GM18505 (cell line): ENCODE measurements at regions not wholly inside any gene's neighbourhood (a gene's known extent, or its start where the extent isn't known, plus 50 kb on each side); places are given as distances from the start of the nearest gene placed in this dataset.

Experiments
- ATAC-seq: cut with Tn5 transposase; IDR thresholded peaks from one replicate; pipeline ENCODE4 v1.9.1; 2021; ENCODE audit not compliant: unreplicated experiment
- POLR2A ChIP-seq: IDR thresholded peaks from 4 replicates; pipeline ENCODE4 v1.6.1; 2011; ENCODE audit warnings: borderline replicate concordance; ENCODE audit not compliant: insufficient read depth, insufficient read length; ENCODE audit errors: extremely low read depth

- TF ChIP-seq POLR2A = no peak
Measured at GRCh38 chr12:115840159-115840558, 437.3 kb downstream of the MED13L start.

GRCh38 chr12:115838952-115839351 is 438.5 kb downstream of the MED13L start:
- TF ChIP-seq POLR2A = no peak
- no peak for ATAC-seq

More at GRCh38 chr12:115840159-115840558, 437.3 kb downstream of the MED13L start:
- ATAC-seq = no peak

- ATAC-seq = no peak
- no peak for TF ChIP-seq POLR2A
Measured at GRCh38 chr12:115837220-115837619, 440.3 kb downstream of the MED13L start.

- TF ChIP-seq POLR2A = no peak
- ATAC-seq = no peak
Measured at GRCh38 chr12:115835445-115835844, 442.0 kb downstream of the MED13L start.

- no peak for ATAC-seq
- no peak for TF ChIP-seq POLR2A
Measured at GRCh38 chr12:115833704-115834103, 443.8 kb downstream of the MED13L start.

GRCh38 chr12:115830633-115831032 is 446.9 kb downstream of the MED13L start:
- no peak for TF ChIP-seq POLR2A
- ATAC-seq = no peak

- ATAC-seq = no peak
Measured at GRCh38 chr12:115830070-115830469, 447.4 kb downstream of the MED13L start.

GRCh38 chr12:115828168-115828567 is 449.3 kb downstream of the MED13L start:
- no peak for ATAC-seq
- no peak for TF ChIP-seq POLR2A

More at GRCh38 chr12:115830070-115830469, 447.4 kb downstream of the MED13L start:
- TF ChIP-seq POLR2A = no peak

- ATAC-seq = no peak
- no peak for TF ChIP-seq POLR2A
Measured at GRCh38 chr12:115824936-115825602, 452.4 kb downstream of the MED13L start.

- no peak for ATAC-seq
- no peak for TF ChIP-seq POLR2A
Measured at GRCh38 chr12:115823635-115824034, 453.9 kb downstream of the MED13L start.

- ATAC-seq = no peak
- no peak for TF ChIP-seq POLR2A
Measured at GRCh38 chr12:115820656-115821055, 456.8 kb downstream of the MED13L start.

- ATAC-seq = no peak
- no peak for TF ChIP-seq POLR2A
Measured at GRCh38 chr12:115818973-115819372, 458.5 kb downstream of the MED13L start.

- ATAC-seq = no peak
- no peak for TF ChIP-seq POLR2A
Measured at GRCh38 chr12:115817389-115817788, 460.1 kb downstream of the MED13L start.

GRCh38 chr12:115815924-115816323 is 461.6 kb downstream of the MED13L start:
- no peak for TF ChIP-seq POLR2A
- ATAC-seq = no peak
